ENCODE measurements at regions not wholly inside any gene's neighbourhood (a gene's known extent, or its start where the extent isn't known, plus 50 kb on each side); places are given as distances from the start of the nearest gene placed in this dataset.
A peak's percentile ranks its signal among the peaks of the same experiment; 100 is the strongest.
"Not testable (repeated sequence)": the region's sequence is repeated elsewhere in the genome, so short reads cannot be mapped to it uniquely, and the experiment has no call there.

DNA sequence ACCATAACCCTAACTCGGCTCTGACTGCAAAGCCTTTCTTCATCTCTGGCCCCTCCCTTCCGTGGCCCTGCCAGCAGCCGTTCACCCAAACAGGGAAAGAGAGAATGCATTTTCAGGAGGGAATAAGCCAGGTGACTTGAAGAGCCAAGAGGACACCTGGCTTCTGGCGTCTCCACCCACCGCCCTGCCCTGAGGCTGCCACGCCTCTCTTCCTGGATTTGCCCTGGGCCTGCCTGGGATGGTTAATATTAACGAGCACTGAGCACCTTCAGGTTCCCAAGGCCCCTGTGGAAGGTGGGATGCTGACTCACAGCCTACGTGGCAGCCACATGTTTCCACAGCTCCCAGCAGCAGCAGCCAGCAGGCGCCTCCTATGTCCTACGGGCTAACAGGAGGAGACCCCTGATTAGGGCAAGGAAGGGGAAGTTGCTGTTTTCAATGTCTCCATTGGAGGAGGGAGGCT is 138.0 kb upstream of the RREB1 start:
- DNase-seq = no peak

DNA sequence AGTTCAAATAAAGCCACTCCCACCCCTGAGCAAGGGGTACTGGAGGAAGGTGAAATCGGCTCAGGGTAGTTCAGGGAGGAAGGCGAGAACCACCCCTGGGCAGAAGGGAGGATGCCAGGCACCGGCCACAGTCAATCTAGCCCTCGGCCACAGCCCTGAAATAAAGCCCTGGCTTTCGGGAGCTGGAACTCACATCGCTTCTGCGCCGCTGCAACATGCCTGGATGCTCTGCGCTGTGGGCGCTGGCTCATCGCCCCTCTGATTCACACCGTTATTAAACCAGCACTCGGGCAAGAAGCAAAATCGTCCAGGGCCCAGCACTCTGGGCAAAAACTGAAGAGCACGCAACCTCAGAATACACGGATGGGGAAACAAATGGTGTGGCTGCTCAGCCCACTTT is 136.9 kb upstream of the RREB1 start:
- DNase-seq = no peak

DNA sequence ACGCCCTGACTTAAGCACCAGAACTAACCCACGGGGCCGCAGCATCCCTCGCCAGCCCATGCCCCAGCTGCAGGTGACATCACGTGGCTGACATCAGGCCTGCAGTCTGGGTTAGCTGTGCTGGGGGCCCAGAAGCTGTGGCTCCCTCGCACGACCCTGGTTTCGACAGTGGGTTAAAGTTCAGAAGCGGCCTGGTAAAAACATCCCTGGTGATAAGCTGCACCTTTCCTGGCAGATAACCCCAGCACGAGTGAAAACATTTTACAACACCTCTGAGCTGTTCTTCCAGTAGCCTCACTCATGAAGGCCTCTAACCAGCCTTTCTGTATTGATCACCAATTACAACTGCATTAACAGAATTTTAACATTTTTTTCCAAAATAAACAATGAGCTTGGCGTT is 136.4 kb upstream of the RREB1 start:
- DNase-seq = no peak

GRCh38 chr6:6972456-6972855 is 135.3 kb upstream of the RREB1 start:
- DNase-seq = no peak

GRCh38 chr6:6973721-6974120 is 134.0 kb upstream of the RREB1 start:
- DNase-seq = no peak

- DNase-seq = no peak
Measured at GRCh38 chr6:6975459-6976111, 132.2 kb upstream of the RREB1 start.

GRCh38 chr6:6976193-6976592 is 131.6 kb upstream of the RREB1 start:
- no peak for DNase-seq

DNA sequence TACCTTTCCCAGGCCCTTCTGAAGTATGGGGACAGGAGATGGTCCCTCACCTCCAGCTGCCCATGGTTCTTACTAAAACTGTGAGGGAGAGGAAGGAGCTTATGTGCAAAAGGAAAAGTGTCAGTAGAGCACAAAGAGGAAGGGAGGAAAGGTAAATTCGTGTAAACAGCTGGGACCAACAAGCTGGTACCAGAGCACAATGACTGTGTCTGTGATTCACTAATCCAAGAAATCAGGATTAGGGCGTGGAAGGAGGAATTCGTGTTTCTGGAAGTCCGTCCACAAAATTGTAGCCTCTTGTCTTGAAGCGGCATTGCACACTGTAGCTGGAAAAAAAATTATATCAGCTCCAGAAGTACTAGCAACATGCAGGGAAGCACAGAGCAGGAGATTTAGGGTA is 129.0 kb upstream of the RREB1 start:
- DNase-seq = no peak

GRCh38 chr6:6980999-6981597 is 126.7 kb upstream of the RREB1 start:
- no peak for DNase-seq

GRCh38 chr6:6981681-6982322 is 126.0 kb upstream of the RREB1 start:
- DNase-seq = no peak

GRCh38 chr6:6982663-6983062 is 125.1 kb upstream of the RREB1 start:
- DNase-seq = no peak

DNA sequence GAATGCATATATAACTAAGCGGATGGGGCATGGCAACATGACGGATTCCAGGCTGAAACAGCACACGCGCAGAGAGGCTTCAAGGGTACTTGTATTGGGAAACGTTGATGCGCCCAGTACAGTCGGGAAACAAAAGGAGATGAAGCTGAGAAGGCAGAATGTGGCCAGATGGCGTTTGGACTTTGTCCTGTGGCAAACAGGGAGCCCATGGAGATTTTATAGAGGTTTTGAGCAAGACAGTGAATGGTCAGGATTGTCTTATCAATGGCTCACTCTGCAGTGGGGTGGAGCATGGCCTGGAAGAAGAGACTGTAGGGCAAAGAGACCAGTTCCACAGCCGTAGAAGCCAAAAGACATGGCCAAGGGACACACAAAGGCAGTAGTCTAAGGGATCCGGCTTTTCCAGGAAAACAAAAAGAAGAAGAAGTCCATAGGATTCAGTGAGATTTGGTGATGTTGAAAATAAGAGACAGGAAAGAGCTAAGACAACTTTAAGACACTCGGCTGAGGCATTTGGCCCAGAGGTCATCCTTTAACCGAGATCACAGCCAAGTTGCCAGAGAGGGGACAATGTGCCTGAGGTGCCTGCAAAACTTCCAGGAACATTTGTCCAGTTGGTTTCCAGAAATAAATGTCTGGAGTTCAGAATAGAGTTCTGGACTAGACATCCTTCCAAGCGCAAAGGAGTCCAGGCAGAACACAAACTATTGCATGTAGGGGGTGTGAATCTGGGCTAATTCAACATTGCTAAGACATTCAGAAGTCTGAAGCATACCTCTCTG is 123.0 kb upstream of the RREB1 start:
- DNase-seq = no peak

GRCh38 chr6:6986344-6986743 is 121.4 kb upstream of the RREB1 start:
- DNase-seq = no peak

GRCh38 chr6:6987749-6988148 is 120.0 kb upstream of the RREB1 start:
- peak in 1 of 58 donors; percentile 1 for DNase-seq

GRCh38 chr6:6990059-6990458 is 117.7 kb upstream of the RREB1 start:
- not testable (repeated sequence) for DNase-seq

DNA sequence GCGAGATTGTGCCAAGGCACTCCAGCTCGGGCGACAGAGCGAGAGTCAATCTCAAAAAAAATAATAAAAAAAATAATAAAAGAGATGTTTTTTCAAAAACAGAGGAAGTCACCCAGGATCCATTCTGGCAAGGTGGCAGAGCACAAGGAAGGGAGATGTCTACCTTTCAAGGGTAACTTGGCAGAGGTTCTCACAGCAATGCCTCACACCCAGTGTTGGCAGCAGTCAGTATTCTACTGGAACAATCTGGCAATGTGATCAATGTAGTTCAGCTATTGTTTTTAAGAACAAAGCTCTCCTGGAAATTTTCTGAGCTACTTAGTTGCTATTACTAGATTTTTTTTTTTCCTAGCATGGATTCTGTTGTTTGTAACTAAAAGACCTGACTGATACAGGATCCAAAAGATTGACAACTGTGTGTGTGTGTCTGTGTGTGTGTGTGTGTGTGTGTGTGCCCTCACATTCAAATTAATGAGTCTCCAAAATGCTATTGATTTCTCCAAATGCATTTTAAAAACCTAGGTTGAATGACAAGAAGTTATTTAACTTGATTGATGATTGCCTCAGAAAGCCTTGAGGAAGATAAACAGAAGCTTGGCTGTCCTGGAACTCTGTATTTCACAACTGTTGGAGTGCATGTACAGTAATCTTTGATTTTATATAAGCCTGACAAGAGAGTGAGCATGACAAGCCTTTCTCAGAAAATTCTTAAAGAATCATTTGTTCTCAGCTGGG is 114.1 kb upstream of the RREB1 start:
- DNase-seq = no peak

DNA sequence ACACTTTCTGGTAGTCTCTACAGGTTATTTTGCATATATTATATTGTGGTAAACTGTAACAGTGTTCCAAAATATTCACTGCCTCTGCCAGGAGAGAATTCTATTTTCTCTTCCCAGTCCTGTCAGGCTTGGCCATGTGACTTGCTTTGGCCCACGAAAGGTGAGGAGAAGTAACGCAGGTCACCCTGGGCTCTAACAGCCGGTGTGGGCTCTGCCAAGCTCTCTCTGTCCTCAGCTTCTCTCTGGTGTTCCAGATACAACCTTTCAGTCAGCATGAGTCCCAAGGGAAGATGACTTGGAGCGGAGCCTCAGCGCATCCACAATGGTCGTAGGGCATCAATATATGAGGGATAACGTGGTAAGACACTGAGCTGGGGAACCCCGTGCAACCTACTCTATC is 113.0 kb upstream of the RREB1 start:
- DNase-seq = no peak

GRCh38 chr6:6995328-6995727 is 112.4 kb upstream of the RREB1 start:
- DNase-seq = no peak

DNA sequence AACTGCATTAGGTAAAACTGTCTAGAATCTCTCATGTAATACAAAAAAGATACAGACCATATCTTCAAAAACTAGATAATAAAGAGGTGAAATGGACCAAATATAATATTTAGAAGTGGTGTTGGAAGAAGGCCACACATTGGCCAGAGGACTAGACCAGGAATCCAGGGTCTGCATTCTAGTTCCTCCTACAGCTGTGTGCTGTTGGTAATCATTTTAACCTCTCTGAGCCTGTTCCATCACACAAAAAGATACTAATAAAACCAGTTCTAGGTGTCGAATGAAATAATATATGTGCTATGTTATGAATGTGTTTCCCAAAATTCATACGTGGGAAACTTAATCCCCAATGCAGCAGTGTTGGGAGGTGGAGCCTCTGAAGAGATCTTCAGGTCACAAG is 111.6 kb upstream of the RREB1 start:
- DNase-seq = no peak

DNA sequence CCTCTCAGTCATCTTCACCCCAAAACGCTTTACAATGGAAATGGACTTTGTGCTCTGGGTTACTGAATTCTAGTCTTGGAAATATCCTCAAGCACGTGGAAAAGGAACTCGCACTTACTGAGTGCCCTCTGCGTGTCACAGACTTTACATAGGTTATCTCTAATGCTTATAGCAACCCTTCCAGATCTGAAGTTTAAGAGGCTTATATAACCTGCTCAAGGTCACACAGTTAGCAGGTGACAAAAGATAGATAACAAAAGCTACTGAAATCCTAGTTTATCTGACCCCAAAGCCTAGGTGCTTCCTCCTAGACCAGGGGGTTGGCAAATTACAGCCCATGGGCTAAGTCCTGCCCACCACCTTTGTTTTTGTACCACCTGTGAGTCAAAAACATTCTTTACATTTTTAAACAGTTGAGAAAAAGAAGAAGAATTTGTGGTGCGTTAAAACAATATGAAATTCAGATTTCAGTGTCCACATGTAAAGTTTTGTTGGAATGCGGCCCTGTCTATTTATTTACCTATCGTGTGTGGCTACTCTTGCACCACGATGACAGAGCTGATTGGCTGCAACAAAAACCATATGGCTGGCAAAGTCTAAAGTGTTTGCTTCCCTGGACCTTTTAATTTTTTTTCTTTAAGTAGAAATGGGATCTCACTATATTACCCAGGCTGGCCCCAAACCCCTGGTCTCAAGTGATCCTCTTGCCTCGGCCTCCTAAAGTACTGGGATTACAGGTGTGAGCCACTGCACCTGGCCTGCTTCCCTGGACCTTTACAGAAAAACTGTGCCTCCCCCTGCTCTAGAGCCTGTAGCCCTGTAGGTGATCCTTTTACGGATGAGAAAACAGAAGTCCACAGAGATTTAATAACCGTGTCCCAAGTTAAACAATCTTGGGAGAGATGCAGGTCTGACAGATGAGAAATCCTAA is 110.2 kb upstream of the RREB1 start:
- no peak for DNase-seq
